Tibial nerve (tissue), 4 donors: ENCODE measurements at regions not wholly inside any gene's neighbourhood (a gene's known extent, or its start where the extent isn't known, plus 50 kb on each side); places are given as distances from the start of the nearest gene placed in this dataset.

Experiments
- CTCF ChIP-seq, 5 experiments: fragments of 200-600 bp in 3 of 5; fragments of 450-650 bp in 2 of 5; sonication (generic) in 3 of 5; IDR thresholded peaks; one replicate each; pipeline ENCODE4 v1.5.1; 2016 to 2019; ENCODE audit warnings: antibody characterized with exemption in 5 of 5, mild to moderate bottlenecking in 3 of 5, moderate library complexity in 2 of 5
- EP300 ChIP-seq, 2 donors: sonication (generic); formaldehyde crosslinking; IDR thresholded peaks; one replicate each; pipeline ENCODE4 v1.6.1; 2017; ENCODE audit warnings: antibody characterized with exemption in 2 of 2, mild to moderate bottlenecking in 1 of 2

GRCh38 chr4:154142664-154143063 is 348.9 kb downstream of the DCHS2 start:
- TF ChIP-seq CTCF (IDR thresholded peaks at IDR 0.05) = no peak
- TF ChIP-seq EP300 (IDR thresholded peaks at IDR 0.05) = no peak
